ENCODE measurements at regions not wholly inside any gene's neighbourhood (a gene's known extent, or its start where the extent isn't known, plus 50 kb on each side); places are given as distances from the start of the nearest gene placed in this dataset.

DNA sequence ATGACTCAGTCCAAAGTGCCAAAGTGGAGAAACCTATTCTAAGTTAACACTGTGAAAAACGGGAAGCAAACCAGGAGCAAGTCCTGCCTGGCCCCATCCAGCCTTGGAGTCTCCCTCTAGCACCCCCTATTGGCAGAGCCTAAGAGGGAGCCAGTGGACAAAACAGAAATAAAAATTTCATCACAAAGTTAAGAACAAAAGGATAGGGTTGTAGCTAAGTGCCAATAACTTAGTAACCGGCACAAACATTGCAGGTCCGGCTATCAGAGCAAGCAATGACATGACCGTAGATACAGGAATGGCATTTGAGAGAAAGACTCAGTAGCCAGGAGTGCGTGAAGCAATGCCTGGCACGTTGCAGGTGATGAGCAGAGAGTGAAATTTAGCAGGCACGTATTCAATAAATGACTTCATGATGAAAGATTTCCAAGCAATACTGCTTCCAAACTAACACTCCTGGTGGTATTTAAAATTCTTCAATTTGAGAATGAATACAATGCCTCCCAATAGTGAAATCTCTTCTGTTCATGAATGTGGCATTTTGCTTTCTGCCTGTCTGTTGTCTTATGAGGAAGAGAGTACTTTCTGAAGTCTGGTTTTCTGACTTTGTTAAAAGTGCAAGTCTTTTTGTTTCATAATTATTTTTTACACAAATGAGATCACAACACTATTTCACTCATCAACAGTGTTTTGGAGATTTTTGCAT lies 391.0 kb downstream of the OMA1 start:
- intact Hi-C loops (cut with DNase I), result no loop called here
- DNase-seq, result no peak

DNA sequence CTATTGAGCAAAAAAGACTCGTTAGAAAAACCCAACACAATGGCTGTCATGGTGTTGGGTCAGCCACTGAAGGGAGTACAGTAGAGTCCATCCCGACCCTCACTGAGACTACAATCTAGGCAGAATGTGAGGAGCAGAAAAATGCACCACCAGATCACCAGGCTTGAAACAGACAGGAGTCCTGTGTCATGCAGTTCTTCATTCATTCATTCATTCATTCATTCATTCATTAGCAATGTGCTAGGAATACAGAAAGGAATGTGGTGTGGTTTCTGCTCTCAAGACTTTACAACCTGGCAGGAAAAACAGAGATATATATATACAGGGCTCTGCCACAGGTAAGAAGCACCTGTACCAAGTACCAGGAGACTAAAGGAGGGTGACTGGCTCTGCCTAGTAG lies 392.3 kb downstream of the OMA1 start:
- intact Hi-C loops (cut with DNase I), result no loop called here
- DNase-seq, result no peak

DNA sequence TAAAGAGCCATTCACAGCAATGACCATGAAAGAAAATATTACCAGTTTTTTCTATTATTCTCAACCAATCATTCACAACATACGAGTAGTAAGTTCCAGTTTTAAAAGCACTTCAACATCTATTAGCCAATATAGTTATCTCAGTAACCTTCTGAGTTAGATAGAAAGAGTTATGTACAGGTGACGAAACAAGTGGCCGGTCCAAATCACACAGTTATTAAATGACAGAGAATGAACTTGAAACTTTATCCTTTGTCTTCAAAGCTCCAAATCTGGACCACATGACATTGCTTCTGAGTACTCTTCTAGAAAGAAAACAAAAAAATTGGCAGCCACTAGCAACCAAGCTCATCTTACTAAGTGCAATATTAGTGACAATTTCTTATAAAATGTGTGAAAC lies 393.8 kb downstream of the OMA1 start:
- DNase-seq, result no peak
- intact Hi-C loops (cut with DNase I), result no loop called here

DNA sequence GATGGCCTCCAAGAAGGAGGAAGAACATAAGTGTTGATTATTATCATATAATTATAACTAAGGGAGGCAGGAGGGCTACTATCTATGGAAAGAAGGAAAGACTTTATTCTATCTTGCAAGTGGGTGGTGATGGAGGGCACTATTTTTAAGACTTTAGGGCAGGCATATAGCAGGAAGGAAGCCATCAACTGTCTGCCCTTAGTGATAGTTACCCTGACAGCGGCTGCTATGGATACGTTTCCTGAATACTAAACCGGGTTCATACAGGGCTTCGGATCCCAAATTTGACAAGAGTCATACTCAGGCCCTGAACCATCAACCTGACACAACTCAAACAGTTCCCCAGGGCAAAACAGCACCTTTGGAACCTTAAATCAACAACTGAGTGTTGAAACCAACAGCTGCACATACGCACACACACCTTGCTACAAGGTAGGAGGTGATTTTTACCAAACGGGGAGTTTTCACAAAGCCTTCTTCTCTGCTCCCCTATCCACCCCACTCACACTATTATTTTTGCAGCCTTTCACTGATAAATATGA lies 397.2 kb downstream of the OMA1 start:
- DNase-seq, result no peak
- intact Hi-C loops (cut with DNase I), result no loop called here

DNA sequence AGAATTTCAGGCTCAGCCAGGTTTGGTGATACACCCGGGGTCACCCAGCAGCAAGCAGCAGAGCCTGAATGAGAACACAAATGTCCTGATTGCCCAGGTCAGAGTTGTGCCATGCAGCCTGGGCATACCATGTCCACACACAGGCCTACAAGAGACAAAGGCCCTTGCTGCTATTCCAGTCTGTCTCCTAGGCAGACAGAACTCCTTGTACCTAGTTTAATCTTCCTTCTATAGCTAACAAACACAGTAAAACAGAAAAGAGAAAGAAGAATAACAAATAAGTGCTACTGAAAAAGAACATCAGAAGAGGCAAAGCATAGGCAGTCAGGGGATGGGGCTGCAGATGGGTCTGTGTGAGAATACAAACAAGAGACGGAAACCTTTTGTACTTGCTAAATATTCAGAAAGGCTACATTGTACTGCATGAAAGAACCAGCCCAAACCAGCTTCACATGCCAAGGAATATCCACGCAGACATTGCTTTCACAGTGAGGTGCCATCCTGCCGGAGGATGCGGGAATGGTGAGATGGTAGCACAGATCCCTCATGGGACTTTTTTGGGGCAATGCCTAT lies 401.7 kb downstream of the OMA1 start:
- intact Hi-C loops (cut with DNase I), result no loop called here
- no peak for DNase-seq

DNA sequence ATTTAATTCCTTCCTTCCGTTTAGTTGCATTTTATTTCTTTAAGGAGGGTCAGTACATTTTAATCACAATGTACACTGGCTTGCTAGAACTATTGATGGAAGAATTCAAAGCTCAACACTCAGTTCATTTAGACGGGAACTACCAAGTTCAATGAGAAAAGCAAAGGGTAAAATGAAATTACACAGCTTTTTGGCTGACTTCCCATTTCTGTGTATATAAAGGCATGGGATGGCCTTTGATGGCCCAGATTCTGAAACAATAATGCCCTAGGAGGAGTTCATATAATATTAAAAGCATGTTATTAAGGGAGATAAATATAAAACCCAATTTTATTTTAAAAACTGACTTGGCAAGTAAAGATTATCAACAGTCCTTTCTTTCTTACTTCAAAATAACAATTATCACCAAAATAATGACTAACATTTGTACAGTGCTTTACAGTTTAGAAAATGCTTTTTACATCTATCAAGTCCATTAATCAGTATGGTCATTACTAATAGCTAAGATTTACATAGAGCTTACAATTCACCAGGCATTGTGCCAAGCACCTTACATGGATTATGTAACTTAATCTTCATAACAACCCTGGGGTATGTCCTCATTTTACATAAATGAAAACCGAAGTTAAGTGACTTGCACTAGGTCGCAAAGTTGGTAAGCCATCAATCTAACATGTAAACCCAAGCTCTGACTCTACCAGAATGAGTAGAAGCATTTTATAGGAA lies 402.4 kb downstream of the OMA1 start:
- no peak for DNase-seq
- intact Hi-C loops (cut with DNase I), result no loop called here

DNA sequence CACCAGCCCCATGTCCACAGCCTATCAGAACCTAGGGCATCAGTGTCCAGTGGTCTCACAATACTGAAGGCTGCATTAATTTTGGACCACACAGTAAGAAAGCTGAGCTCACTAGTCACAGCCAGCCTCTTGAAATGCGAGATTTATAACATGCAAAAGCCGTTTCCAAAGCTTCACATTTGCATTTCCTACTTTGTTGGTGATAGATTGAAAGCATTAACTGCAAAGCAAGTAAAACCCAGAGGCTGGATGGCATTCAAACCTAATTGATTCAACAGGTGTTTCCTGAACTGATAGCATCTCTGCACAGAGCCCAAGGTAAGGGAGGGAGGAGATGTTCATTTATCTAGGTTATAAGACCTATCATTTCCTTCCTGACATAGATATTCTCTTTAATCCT lies 410.1 kb downstream of the OMA1 start:
- intact Hi-C loops (cut with DNase I), result no loop called here
- no peak for DNase-seq

DNA sequence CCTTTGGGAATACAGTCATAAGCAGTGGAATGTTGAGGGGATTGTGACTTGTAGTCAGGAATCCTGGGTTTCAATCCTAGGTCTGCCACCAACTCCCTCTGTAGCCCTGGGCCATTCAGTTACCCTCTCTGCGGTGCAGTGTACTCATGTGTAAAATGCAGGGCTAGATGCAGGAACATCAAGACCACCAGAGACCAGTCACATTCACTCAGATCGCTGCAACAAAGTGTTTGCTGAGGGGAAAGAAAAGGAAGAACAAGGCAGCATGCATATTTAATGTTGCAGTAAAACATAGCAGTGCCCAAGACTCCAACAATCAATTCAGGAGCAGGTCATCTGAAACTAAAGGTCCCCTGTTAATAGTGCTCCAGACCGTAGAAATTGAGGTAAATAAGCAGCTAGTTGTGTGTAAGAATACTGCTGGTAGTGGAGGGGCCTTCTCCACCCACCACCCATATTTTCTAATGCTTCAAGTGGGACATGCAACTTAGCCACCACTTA lies 410.7 kb downstream of the OMA1 start:
- intact Hi-C loops (cut with DNase I), result no loop called here
- DNase-seq, result no peak

DNA sequence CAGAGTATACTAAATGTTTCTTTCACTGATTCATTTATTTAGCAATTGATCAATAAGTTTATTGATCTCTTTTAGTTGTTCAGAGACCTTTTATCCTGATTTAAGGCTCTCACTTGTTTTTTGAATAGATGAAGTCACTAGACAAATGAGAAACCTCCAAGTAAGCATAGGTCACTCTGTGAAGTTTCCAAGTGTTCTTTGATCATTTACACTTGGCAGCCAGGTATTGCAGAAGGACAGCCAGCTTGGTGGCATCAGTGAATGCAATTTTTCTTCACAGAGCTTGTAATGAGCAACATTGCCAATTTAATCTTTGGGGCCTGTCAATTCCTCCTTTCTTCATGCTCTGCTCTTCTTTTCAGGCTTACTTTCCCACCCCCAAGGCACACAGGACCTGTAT lies 413.0 kb downstream of the OMA1 start:
- DNase-seq, result no peak
- intact Hi-C loops (cut with DNase I), result no loop called here

DNA sequence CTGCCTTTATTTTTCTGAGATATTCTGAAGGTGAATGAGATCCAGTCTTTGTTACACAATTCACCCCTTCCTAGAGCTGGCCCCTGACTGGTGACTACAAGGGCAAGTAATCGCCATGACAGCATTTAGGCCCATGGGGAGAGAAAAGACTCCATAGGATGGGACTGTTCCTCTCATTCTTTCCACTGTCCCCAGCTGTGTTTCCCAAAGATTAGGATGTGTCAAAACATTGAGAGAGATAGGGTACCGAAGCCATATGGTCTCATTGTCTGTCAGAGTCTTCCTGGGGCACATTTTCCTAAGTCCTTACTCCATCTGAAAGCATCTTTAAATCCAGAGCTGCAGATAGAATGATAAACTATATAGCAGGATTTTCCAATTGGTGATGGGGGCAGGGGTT lies 423.5 kb downstream of the OMA1 start:
- intact Hi-C loops (cut with DNase I), result no loop called here
- no peak for DNase-seq

DNA sequence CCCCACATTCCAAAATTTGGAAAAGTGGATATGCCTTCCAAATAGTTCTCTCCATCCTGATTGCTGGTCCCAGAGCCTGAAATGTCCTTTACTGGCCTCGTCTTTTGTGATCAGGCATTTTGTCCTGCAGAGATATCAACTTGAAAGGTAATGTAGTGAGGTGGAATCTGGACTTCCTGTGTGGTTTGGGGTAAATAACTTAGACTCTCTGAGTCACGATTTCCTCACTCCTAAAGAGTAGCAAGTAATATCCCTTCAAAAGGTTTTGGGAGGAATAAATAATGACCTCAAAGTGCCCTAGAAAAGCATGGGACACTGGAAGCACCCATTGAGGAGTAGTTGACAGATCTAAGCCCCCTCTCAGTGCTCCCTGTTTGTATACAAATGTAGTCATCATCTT lies 426.6 kb downstream of the OMA1 start:
- no peak for DNase-seq
- intact Hi-C loops (cut with DNase I), result no loop called here

DNA sequence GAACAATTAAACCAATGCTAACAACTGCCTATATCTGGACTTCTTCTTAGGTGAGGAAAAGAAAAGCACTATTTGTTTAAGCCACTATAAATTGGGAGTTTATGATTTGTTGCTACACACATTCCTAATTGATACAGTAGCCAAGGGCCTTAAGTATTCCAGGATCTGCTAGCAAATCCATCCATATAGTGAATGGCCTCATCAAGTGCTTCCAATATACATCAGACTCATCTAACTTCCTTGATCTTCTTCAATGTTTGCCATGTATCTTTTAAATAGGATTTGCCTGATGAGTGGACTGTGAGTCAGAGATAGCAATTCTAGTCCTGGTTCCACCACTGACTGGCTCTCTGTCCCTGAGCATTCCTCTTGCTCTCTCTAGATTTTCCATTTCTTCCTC lies 430.2 kb downstream of the OMA1 start:
- intact Hi-C loops (cut with DNase I), result no loop called here

DNA sequence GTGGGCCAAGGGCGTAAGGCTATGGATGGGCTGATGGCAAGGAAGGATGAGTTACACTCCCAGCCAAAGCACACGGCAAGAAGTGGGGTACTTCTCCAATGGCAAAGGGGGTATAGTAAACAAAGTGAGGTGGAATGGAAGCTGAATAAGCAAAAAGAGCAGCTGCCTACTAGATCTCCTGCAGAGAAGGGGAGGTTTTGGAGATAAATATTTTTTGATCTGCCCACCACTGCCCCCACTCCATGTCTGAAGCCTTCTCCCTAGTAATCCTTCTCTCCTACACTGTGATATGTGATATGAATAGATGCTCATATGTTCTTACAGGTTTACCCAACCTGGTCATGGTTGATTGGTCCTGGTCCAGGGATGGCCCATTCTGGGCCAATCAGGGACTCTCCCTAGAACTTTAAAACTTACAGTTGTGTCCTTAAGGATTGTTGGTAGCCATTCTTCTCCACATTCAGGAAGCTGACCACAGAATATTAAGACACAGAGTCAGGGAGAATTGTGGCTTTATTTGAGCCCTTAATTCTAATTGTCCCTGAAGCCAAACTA lies 436.8 kb downstream of the OMA1 start:
- intact Hi-C loops (cut with DNase I), result no loop called here
- no peak for DNase-seq

More for the DNA sequence above, 430.2 kb downstream of the OMA1 start:
- no peak for DNase-seq

DNA sequence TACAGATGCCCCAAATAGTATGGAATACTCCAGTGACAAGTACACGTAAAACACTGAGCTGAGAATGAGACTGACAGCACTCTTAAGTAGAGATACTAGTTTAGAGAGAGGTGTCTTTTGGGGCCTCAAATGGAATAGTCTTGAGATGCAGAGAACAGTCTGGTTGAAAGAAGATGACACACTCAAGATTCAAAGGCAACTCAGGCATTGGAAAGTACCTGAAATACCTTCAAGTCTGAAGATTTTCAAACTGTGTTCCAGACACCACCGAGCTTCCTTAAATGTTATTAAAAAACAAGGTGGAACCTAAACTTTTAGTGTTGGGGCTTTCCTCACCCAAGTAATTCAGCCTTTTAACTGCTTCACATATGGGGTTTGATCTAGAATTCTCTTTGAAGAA lies 437.7 kb downstream of the OMA1 start:
- intact Hi-C loops (cut with DNase I), result no loop called here

DNA sequence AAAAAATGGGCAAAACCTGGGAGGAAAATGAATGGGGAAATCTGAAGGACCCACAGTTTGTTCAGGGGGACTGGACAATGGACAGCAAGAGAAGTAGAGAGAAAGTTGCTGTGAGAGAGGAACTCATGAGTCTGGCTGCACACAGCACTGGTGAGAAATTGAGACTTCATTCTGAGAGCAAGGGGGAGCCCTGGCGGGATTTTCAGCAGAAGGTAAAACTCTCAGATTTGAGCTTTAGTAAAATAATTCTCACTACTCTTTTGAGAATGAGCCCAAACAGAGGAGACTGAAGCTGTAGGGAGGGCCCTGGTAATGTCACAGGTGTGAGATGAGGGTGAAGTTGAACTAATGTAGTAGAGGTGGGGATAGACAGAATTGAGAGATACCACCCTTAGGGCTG lies 438.6 kb downstream of the OMA1 start:
- DNase-seq, result no peak
- intact Hi-C loops (cut with DNase I), result no loop called here

More for the DNA sequence above, 437.7 kb downstream of the OMA1 start:
- no peak for DNase-seq

DNA sequence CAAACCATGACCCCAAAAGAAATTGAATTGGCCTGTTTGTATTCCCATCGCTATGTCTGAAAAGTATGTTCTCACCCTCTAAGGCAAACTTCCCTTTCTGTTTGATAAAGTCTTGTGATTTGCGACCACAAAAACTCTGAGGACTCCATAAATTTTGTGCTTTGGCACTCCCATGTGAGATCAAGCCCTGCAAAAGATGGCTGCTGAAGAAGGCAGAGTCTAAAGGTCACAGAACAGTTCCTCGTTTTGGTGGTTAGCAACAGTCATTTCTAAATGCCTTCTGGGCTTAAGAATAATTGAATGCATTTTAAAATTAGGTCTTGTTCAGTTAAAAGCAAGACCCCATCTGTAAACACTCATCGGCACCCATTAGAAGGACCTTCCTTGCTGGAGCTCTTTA lies 441.6 kb downstream of the OMA1 start:
- intact Hi-C loops (cut with DNase I), result no loop called here

DNA sequence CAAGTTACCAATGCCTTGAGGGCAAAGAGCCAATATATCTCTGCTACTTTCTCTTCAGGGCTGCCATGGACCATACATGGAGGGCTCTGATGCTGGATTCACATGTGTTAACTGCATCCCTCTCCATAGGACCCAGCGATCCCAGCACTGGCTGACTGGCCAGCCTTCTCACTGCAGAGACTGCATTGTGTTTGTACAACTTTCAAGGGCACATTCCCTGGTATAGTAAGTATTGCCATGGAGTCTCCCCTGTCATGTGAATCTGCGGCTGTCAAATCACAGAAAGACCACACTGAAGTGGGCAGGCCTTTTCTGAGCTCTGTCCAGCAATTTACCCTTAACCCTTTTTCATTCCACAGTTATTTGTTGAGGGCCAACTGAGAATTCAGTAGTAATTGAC lies 449.8 kb downstream of the OMA1 start:
- no peak for DNase-seq
- intact Hi-C loops (cut with DNase I), result no loop called here

More for the DNA sequence above, 441.6 kb downstream of the OMA1 start:
- no peak for DNase-seq

DNA sequence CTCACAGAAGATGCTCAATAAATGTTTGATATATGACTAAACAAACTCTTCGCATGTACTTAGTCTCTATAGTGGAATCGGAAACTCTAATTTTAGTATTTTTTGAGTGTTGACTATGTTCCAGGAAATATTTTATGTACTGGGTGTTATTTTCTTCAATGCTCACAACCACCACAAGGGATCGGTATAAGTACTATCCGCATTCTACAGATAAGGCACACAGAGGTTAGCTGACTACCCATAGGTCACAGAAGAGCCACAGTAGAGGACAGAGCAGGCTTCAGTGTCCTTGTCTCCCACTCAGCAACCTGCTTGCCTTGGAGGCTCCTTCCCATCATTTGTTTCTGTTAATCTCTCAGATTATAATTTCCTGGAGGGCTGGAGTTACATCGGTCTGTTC lies 451.3 kb downstream of the OMA1 start:
- DNase-seq, result no peak
- intact Hi-C loops (cut with DNase I), result no loop called here

DNA sequence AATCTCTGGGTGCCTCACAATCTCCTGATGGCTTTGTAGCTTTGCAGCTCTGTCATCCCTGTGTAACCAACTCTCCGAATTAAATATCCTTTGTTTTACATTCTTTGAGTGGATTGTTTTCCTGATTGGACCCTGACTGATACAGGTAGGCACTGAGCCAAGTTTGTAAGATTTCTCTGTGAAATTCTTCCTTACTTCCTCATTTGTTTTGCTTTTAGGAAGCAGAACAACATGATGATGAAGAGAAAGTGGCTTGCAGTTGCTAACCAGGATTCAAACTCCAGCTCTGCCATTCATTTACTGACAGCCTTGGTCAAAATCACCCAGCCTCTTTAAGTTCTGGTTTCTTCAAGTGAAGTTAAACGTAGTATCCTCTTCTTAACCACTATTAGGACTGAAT lies 452.3 kb downstream of the OMA1 start:
- intact Hi-C loops (cut with DNase I), result no loop called here
- DNase-seq, result no peak

DNA sequence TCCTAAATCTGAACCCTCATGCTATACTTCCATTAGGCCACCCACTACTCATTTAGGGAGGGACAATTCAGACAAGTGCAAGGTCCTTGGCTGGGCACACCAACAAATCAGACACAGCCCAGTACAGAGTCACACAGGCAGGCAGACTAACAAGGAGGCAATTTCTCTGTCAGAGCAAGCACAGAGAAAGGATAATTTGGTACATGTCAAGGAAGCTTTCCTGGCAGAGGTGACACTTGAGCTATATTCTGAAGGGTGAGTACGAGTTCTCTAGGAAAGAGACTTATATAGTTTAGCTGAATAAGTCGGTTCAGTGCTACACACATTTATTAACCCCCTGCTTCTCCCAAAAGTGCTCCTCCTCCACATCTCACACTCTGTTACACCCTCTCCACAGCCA lies 455.9 kb downstream of the OMA1 start:
- intact Hi-C loops (cut with DNase I), result no loop called here
- DNase-seq, result no peak

DNA sequence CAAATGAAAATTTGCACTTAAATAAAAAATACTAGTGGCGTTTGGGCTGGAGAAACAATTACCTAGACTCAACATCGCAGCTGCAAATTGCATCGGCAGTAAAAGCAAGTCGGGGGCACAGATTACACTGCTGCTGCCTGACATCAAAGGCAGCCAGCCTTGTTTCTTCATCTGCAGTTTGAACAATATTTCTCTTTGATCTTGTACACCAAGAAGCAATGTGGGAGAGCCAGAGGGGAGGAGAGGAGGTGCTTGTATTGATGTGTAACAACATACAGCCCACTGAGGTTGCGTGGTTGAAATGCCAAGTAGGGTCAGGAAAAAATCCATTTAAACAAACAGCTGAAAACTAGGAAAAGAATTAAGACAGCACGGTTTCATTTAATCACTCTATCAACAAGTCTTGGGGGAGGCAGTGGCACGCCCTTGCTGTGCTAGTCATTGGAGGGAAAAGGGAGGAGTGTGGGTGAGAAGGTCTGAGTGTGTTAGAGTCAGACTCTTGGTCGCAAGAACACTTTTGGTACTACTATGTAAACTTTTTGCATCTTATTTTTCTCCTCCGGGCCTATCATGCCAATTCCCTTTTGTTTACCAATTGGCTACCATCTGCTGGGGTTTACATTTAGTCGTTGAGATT lies 456.5 kb downstream of the OMA1 start:
- no peak for DNase-seq
- intact Hi-C loops (cut with DNase I), result no loop called here

Data from posterior cingulate gyrus (tissue), 11 donors.